H7 (cell line): ENCODE measurements at regions not wholly inside any gene's neighbourhood (a gene's known extent, or its start where the extent isn't known, plus 50 kb on each side); places are given as distances from the start of the nearest gene placed in this dataset.

Source experiments
- DNase-seq: peaks from one replicate; pipeline ENCODE4 v3.0.0; 2012
- H3K27me3 ChIP-seq: 2 replicates; pipeline ENCODE4 v1.6.0; 2011; ENCODE audit warnings: mild to moderate bottlenecking, low read length; ENCODE audit not compliant: control insufficient read depth, insufficient read depth
- H3K36me3 ChIP-seq: replicated peaks from 2 replicates; pipeline ENCODE4 v1.5.1; 2011; ENCODE audit warnings: low read length; ENCODE audit not compliant: control insufficient read depth, insufficient read depth
- H3K4me3 ChIP-seq: 2 replicates; pipeline ENCODE4 v1.5.1; 2011; ENCODE audit warnings: low read depth, mild to moderate bottlenecking, control low read depth, low read length, moderate library complexity; ENCODE audit not compliant: insufficient read depth

DNA sequence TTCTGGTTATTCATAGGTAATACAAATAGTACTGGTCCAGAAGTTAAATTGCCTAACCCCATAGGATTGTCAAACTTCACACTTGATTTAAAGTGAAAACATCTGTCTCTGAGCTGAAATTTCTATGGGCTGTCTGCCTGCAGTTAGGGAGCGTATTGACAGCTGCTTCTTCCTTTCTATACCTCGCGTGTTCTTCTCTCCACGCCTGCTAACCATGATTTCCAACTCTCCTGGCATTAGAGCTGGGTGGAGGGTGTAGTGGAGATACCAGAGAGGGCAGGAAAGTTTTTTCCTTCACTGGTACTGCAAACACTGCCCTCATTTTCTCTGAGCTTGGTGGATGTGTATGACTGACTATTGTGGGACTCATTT, 429.0 kb upstream of the FBXO33 start:
- Histone ChIP-seq H3K4me3 (no peak overlapping the region), H3K36me3 (no peaks in the 10 kb centered on the region), H3K27me3 (no peaks in the 10 kb centered on the region)
- DNase-seq, result no peak

DNA sequence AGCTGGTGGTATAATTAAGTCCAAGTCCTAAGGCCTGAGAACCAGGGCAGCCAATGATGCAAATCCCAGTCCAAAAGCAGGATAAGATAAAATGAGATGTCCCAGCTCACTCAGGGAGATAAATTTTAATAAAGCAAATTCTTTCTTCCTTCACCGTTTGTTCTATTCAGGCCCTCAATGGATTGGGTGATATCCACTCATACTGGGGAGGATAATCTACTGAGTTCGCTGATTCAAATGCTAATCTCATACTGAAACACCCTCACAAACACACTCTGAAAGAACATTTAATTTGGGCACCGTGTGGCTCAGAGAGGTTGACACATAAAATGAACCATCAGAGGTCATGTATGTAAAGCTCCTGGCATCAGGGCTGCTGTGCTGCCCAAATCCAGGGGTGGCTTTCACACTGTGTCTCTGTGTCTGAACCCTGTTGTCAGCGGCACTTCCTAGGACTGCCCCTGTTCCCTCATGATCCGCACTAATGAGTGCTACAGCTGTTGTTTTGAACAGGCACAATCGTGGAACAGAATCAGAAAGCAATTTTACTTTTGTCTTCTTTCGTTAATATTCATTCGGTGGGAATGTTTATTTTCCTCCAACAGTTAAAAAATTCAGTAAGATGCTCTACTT, 428.5 kb upstream of the FBXO33 start:
- DNase-seq, result no peak
- no peak overlapping the region for H3K4me3 ChIP-seq
- H3K27me3 ChIP-seq, result no peaks in the 10 kb centered on the region
- no peaks in the 10 kb centered on the region for H3K36me3 ChIP-seq

DNA sequence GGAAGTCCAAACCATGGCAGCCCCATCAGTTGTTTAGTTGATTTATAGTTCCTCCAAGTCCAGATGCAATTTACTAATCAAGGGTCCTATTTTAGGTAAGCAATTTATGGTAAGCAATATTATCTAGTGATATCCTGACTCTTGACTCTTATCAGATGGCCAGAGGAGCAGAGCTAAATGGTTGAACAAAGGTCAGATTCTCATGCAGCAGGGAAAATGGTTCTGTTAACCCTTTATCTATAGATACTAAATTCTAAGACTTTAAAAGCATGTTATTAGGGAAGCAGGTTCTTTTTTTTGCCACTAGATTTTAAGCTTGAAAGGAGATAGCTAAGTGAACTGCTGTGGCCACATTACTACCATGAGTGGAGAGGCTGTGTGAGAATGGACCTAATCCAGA, 427.1 kb upstream of the FBXO33 start:
- Histone ChIP-seq H3K36me3 (no peaks in the 10 kb centered on the region), H3K4me3 (no peak overlapping the region), H3K27me3 (no peaks in the 10 kb centered on the region)
- no peak for DNase-seq

DNA sequence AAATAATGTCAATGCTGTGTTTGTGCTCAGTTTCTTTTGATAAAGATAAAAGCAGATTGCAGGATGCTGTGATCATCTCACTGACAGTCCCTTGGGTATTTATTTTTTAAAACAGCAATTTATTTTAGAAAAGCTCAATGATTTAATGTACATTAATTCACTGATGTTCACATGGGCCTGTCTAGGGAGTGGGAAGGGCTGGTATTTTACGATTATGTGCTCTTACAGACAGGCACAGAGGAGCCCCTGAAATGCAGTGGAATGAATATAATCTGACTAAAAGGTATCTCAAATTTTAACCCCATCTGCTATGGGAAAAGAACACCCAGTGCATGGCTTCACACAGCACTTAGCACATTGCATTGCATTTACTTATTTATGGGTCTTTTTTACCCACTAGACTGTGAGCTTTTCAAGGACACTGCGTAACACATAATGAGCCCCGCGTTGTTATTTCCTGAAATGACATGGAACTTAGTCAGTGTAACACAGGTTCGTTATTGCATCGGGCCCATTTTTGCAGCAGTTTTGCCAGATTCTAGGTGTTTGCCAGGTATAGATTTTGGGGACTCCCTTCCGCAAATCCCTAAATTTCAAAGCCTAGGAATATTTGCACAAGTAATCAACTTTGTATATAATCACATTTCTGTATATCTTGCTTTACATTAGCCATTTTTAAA, 425.3 kb upstream of the FBXO33 start:
- H3K4me3 ChIP-seq, result no peak overlapping the region
- H3K36me3 ChIP-seq, result no peaks in the 10 kb centered on the region
- no peaks in the 10 kb centered on the region for H3K27me3 ChIP-seq
- DNase-seq, result no peak

DNA sequence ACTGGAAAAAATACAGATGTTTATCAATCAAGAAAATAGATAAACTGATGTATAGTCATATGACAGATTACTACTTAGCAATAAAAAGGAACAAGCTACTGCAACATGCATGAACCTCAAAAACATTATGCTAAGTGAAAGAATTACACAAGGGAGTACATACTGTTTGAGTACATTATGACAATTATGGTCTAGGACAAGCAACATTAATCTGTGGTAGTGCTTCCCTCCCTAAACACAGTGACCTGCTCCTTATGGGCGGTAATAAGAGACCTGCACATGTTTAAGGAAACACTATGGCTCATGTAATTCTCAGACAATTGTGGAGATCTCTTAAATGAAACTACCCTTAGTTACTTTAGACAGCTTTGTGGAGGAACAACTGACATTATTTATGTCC, 421.2 kb upstream of the FBXO33 start:
- no peaks in the 10 kb centered on the region for H3K36me3 ChIP-seq
- H3K27me3 ChIP-seq, result no peaks in the 10 kb centered on the region
- H3K4me3 ChIP-seq, result no peak overlapping the region
- no peak for DNase-seq

DNA sequence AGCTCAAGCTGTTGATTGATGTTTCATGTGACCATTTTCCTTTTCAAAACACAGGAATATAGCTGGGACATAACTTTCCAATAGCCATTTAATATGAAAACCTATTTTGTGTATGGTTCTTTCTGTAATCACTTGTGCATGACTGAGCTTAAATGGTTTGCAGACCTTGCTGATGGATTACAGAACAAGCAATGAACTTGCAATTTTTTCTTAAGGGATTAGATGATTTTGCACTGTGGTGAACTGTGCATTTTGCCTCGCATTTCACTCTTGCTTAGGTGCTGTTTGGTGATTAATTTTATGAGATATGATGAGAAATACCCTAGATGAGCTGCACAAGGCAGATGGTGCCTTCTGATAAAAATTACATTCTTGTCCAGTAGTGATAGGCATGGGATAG, 419.0 kb upstream of the FBXO33 start:
- Histone ChIP-seq H3K36me3 (no peaks in the 10 kb centered on the region), H3K4me3 (no peak overlapping the region), H3K27me3 (no peaks in the 10 kb centered on the region)
- no peak for DNase-seq

DNA sequence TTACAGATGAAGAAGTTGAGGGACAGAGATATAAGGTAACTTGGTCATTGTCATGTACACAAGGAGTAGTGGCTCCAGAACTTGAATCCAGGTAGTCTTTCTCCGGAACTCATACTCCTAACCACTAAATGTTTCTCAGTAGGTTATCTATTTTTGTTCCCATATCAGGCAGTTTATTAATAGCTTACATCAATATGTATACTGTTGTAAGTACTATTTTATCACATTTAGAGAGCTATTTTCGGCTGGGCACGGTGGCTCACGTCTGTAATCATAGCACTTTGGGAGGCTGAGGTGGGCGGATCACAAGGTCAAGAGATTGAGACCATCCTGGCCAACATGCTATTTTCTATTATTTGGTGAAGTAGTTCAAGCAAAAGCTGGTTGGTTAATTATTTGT, 415.6 kb upstream of the FBXO33 start:
- no peak overlapping the region for H3K4me3 ChIP-seq
- no peaks in the 10 kb centered on the region for H3K27me3 ChIP-seq
- no peaks in the 10 kb centered on the region for H3K36me3 ChIP-seq
- no peak for DNase-seq

DNA sequence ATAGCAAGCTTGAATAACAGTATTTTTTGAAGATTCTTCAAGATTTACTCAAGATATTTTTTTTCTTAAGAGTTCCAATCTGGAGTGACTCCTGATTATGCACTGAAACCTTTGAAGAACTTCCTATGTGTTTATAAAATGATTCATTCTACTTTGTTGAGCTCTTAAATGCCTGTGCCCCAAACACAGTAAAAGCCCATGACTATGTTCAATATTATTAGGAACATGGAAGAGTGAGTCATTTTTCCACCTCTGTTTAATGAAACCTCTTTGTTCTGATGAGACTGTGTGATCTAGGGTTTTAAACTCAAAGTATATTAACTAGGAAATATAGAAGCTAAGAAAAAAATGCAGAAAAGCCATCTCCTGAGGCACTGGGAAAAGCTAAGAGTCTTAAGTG, 415.0 kb upstream of the FBXO33 start:
- DNase-seq, result no peak
- Histone ChIP-seq H3K4me3 (no peak overlapping the region), H3K36me3 (no peaks in the 10 kb centered on the region), H3K27me3 (no peaks in the 10 kb centered on the region)

DNA sequence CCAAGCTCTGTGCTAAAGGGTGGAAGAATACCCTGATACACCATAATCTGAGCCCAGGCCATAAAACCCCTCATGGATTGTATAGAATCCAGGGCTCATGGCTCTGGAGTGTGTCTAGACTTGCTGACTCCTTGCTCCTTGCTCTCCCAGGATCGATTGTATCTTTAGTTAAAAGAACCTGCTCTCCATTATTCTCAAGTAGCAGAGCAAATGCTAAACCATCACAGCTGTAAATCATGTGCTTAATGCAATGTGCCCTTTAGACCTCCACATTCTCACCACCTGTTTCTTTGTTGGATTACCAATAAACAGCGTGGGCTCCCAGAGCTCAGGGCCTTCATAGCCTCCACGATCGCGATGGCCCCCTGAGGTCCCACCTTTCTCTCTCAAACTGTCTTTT, 411.6 kb upstream of the FBXO33 start:
- Histone ChIP-seq H3K36me3 (no peaks in the 10 kb centered on the region), H3K27me3 (no peaks in the 10 kb centered on the region), H3K4me3 (no peak overlapping the region)
- no peak for DNase-seq

DNA sequence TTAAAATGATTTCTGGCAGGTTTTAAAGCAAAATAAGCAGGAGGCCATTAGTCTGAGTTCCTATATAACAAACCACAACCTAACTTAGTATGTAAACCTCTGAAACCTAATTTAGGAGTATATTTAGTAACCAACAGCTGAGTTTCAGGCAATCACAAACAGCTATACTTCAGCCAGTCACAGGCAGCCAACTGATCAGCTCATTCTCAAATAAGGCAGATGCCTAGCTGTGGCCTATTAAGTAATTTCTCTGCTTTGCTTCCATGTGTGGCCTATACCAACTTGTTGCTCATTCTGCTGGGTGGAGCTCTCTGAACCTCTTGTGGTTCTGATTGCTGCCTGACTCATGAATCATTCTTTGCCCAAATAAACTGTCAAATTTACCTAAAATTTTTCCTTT, 408.9 kb upstream of the FBXO33 start:
- no peak for DNase-seq
- H3K4me3 ChIP-seq, result no peak overlapping the region
- H3K27me3 ChIP-seq, result no peaks in the 10 kb centered on the region
- no peaks in the 10 kb centered on the region for H3K36me3 ChIP-seq

DNA sequence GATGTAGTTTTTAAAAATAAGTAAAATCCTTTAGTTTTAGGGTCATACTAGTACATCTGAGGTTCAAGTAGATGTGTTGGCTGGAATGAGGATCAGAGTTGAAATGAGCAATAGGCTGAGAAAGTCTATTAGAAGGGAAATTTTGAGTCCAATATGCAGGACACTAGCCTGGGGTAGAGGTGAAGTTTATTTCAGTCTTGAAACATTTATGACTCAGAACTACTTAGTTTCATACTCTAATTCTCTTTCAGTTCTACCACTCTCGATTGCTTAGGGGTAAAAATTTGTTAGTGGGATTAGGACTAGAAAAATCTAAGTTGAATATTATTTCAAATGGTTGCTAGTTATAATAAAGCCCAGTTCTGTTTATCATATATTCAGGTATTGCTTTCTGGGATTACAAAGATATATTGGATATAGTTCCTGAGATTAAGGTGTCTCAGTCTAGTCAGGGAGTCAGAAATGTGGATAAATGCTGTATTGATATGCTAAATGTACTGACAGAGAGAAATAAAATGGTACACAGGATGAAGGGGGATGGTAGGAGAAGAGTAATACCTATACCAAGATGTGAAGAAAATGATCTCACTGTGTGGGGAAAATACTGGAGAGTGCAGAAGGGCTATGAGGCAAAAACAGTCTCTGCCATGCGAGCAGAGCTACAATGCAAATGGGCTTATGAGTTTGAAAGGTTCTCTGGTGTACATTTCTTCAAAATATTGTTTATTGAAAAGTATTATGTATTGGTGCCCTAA, 395.8 kb upstream of the FBXO33 start:
- H3K36me3 ChIP-seq, result no peaks in the 10 kb centered on the region
- DNase-seq, result no peak
- H3K27me3 ChIP-seq, result no peaks in the 10 kb centered on the region
- no peak overlapping the region for H3K4me3 ChIP-seq

DNA sequence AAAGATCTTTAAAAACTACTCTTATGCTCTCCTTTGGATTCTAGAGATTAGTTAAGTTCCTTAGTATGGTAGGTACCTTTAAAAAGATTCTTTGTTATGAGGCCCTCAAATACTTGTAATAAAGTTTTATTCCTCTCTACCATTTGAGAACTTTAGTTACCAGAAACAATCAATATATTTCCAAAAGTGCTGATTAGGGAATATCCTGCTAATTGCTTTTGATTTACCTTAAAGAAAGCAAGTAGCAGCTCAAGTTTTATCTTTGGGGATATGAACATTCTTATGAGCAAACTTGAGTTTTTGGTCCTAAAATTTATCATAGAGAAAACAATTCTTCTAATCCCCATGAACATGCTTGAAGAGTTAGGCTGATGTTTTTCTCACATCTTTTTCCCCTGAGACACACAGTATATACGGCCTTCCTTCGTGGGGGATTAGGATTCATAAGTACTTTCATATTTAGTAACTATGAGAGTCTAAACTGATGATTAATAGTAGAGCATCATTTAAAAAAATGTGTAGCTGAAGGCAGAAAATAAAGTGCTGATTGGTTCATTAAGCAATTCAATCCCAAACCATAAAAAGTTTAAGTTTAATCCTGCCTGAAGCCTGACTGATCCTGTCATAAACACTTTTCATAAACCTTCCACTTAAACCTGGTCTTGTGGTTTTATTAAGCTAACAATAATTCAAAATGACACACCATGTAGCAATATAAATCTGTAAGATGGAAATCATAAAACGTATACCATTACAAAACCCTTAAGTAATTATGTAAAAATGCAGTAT, 380.5 kb upstream of the FBXO33 start:
- Histone ChIP-seq H3K27me3 (no peaks in the 10 kb centered on the region), H3K4me3 (no peak overlapping the region), H3K36me3 (no peaks in the 10 kb centered on the region)
- no peak for DNase-seq

DNA sequence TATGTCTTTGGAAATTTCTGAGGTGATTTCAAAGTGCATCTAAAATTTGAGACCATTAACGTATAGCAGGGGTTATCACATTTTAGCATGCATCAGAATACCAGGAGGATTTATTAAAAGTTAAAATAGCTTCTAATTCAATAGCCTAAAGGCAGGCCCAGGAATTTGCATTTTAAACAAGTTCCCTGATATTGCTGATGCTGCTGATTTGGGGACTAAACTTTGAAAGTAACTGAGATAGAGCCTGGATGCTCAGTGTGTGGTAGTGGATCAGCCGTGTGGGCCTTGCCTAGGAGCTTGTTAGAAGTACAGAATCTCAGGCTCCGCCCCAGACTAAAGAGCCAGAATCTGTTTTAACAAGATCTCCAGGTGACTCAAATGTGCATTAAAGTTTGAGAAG, 375.0 kb upstream of the FBXO33 start:
- Histone ChIP-seq H3K36me3 (no peaks in the 10 kb centered on the region), H3K4me3 (no peak overlapping the region), H3K27me3 (no peaks in the 10 kb centered on the region)
- no peak for DNase-seq

DNA sequence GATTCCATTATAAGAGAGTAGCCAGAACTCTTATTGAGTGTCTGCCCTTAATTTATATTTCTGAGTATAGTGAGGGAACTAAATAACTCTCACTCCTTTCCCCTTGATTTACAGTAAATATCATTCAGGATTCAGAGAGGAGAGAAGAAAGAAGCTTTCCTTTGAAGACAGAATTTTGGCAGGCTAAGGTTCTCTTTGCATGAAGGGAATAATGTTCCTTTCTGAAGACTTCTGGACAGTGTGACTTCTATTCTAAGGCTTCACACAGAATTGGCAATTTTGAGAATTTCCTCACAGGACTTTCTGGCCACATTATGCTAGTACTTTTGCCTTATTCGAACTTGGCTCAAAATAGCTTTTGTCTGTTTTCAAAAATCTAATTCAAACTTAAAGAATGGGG, 352.2 kb upstream of the FBXO33 start:
- DNase-seq, result no peak

DNA sequence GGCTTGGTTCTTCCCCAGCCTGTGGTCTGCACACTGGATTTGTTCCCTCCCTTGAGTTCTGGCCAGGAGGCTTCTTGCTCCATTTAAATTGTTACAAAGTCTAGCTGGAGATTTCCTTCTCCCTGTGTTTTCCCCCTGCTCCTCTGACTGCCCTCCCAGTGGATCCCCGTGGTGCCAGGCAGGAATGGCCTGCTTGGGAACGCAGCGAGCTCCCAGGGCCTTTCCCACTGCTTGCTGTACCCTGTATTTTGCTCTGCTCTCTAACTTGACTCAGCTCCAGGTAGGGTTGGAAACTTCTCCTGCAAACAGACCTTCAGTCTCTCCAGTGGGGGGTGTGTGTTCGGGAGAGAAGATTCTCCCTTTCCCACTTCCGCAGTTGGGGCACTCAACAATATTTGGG, 349.2 kb upstream of the FBXO33 start:
- Histone ChIP-seq H3K27me3 (no peaks in the 10 kb centered on the region), H3K36me3 (no peaks in the 10 kb centered on the region), H3K4me3 (no peak overlapping the region)
- no peak for DNase-seq

More for the DNA sequence above, 352.2 kb upstream of the FBXO33 start:
- Histone ChIP-seq H3K4me3 (no peak overlapping the region), H3K36me3 (no peaks in the 10 kb centered on the region), H3K27me3 (no peaks in the 10 kb centered on the region)
